Smooth muscle cell (in vitro differentiated cells): ENCODE measurements at regions not wholly inside any gene's neighbourhood (a gene's known extent, or its start where the extent isn't known, plus 50 kb on each side); places are given as distances from the start of the nearest gene placed in this dataset.

Experiments
- DNase-seq: peaks from one replicate; lab custom pipeline; 2025; ENCODE audit not compliant: unreplicated experiment; lab: John Stamatoyannopoulos, UW
- H2AFZ ChIP-seq: fragments of 200-600 bp; sonication (generic); 2 replicates; pipeline ENCODE4 v1.6.0; 2016; ENCODE audit warnings: antibody characterized with exemption, low read depth, mild to moderate bottlenecking
- H3F3A ChIP-seq: fragments of 200-600 bp; sonication (generic); 2 replicates; pipeline ENCODE4 v1.6.0; 2017; ENCODE audit warnings: antibody characterized with exemption, low read depth
- H3K27ac ChIP-seq: fragments of 200-600 bp; sonication (generic); 2 replicates; pipeline ENCODE4 v1.5.1; 2016; ENCODE audit warnings: low read depth, mild to moderate bottlenecking
- H3K27me3 ChIP-seq: fragments of 200-600 bp; sonication (generic); 2 replicates; pipeline ENCODE4 v1.6.1; 2016; ENCODE audit warnings: low read depth, mild to moderate bottlenecking
- H3K36me3 ChIP-seq: fragments of 200-600 bp; sonication (generic); 2 replicates; pipeline ENCODE4 v1.5.1; 2016; ENCODE audit warnings: low read depth
- H3K4me1 ChIP-seq: fragments of 200-600 bp; sonication (generic); 2 replicates; pipeline ENCODE4 v1.5.1; 2016; ENCODE audit warnings: low read depth
- H3K4me2 ChIP-seq: fragments of 200-600 bp; sonication (generic); 2 replicates; pipeline ENCODE4 v1.6.0; 2016; ENCODE audit warnings: mild to moderate bottlenecking
- H3K4me3 ChIP-seq: fragments of 200-600 bp; sonication (generic); 2 replicates; pipeline ENCODE4 v1.5.1; 2016; ENCODE audit warnings: mild to moderate bottlenecking
- H3K79me2 ChIP-seq: fragments of 200-600 bp; sonication (generic); 2 replicates; pipeline ENCODE4 v1.6.0; 2016; ENCODE audit warnings: low read depth, mild to moderate bottlenecking
- H3K9ac ChIP-seq: fragments of 200-600 bp; sonication (generic); 2 replicates; pipeline ENCODE4 v1.6.0; 2016; ENCODE audit warnings: low read depth
- H3K9me3 ChIP-seq: fragments of 200-600 bp; sonication (generic); replicated peaks from 2 replicates; pipeline ENCODE4 v1.5.1; 2016; ENCODE audit warnings: low read depth
- H4K20me1 ChIP-seq: fragments of 200-600 bp; sonication (generic); 2 replicates; pipeline ENCODE4 v1.6.0; 2016; ENCODE audit warnings: low read depth
- WGBS: methylation state at CpG from one replicate; pipeline ENCODE4 v1.1.7; 2016; ENCODE audit warnings: low lambda C conversion rate; 5-methylcytosine and 5-hydroxymethylcytosine counted together
- TF ChIP-seq, protein P1 (sequence below): fragments of 200-600 bp; sonication (generic); IDR thresholded peaks from 2 replicates; pipeline ENCODE4 v1.5.1; 2017; ENCODE audit warnings: borderline replicate concordance, mild to moderate bottlenecking, antibody characterized with exemption; ENCODE audit not compliant: insufficient read depth, poor library complexity, severe bottlenecking

DNA sequence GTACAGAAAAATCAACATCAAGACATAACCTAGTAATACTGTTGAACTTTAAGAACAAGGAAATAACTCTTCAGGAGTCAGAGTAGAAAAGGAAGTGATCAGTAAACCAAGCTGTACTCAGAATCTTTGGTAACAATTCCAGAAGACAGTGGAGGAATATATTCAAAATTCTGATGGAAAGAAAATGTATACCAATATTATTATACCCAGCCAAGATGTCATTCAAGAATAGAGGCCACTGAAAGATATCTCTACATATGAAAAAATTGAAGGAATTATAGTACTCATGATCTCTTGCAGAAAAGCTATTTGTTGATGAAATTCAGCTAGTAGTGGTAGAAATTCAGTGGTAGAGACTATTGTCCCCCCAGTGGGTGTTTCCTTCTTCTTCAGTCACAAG, 182.6 kb upstream of the ZMIZ1 start:
- Histone ChIP-seq H4K20me1 (no peaks in the 10 kb centered on the region), H3K4me2 (no peak overlapping the region), H3K36me3 (no peaks in the 10 kb centered on the region), H3K4me1 (no peaks in the 10 kb centered on the region), H2AFZ (no peak overlapping the region), H3K27ac (no peak overlapping the region), H3K27me3 (no peaks in the 10 kb centered on the region), H3F3A (no peaks in the 10 kb centered on the region), H3K9me3 (peaks cover 4% of the 10 kb centered on the region), H3K4me3 (no peak overlapping the region), H3K9ac (no peak overlapping the region), H3K79me2 (no peaks in the 10 kb centered on the region)
- no peak for DNase-seq
- TF ChIP-seq, protein P1, sequence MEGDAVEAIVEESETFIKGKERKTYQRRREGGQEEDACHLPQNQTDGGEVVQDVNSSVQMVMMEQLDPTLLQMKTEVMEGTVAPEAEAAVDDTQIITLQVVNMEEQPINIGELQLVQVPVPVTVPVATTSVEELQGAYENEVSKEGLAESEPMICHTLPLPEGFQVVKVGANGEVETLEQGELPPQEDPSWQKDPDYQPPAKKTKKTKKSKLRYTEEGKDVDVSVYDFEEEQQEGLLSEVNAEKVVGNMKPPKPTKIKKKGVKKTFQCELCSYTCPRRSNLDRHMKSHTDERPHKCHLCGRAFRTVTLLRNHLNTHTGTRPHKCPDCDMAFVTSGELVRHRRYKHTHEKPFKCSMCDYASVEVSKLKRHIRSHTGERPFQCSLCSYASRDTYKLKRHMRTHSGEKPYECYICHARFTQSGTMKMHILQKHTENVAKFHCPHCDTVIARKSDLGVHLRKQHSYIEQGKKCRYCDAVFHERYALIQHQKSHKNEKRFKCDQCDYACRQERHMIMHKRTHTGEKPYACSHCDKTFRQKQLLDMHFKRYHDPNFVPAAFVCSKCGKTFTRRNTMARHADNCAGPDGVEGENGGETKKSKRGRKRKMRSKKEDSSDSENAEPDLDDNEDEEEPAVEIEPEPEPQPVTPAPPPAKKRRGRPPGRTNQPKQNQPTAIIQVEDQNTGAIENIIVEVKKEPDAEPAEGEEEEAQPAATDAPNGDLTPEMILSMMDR = no peak

DNA sequence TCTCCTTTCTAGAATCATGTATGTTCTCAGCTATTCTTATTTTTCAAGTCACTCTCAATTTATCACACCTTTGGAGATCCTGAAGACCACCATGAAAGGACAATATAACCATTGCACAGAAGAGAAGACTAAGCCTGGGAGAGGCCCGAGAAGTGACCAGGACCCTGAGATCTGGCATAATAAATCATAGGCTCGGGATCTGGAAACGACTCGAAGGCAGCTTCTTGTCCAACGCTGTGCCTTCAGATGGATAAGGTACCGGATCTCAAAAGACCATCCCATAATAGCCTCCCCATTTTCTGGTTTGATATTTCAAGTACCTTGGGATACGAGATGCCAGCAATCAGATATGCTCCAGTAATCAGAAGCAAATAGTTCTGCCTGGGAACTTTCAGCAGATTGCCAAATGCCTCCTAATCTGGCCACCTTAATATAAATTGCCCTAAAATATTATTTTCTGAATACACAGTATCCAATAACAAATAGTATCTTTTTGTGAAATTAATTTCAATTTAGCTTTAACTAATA, 179.2 kb upstream of the ZMIZ1 start:
- Histone ChIP-seq H3K36me3 (no peaks in the 10 kb centered on the region), H3K4me2 (no peak overlapping the region), H3K79me2 (no peaks in the 10 kb centered on the region), H3K27ac (no peak overlapping the region), H3K4me3 (no peak overlapping the region), H3K27me3 (no peaks in the 10 kb centered on the region), H3K9me3 (peaks cover 4% of the 10 kb centered on the region), H3K4me1 (no peaks in the 10 kb centered on the region), H4K20me1 (no peaks in the 10 kb centered on the region), H3F3A (no peaks in the 10 kb centered on the region), H2AFZ (no peak overlapping the region), H3K9ac (no peak overlapping the region)
- DNase-seq = no peak
- TF ChIP-seq, protein P1 = no peak
- 94% methylated on average over 7 of the region's 7 CpGs for WGBS

- Histone ChIP-seq H3K9ac (no peak overlapping the region), H3K79me2 (no peaks in the 10 kb centered on the region), H3K36me3 (no peaks in the 10 kb centered on the region), H4K20me1 (no peaks in the 10 kb centered on the region), H3K27ac (no peak overlapping the region), H3K4me1 (peaks cover 5% of the 10 kb centered on the region), H3K4me2 (no peak overlapping the region), H3K27me3 (no peaks in the 10 kb centered on the region), H3F3A (no peaks in the 10 kb centered on the region), H2AFZ (no peak overlapping the region), H3K9me3 (peaks cover 4% of the 10 kb centered on the region), H3K4me3 (no peak overlapping the region)
- 85% methylated on average over 3 of the region's 3 CpGs for WGBS
- DNase-seq = no peak
- TF ChIP-seq, protein P1 = no peak
Measured at GRCh38 chr10:78890506-78890905, 178.3 kb upstream of the ZMIZ1 start.

- Histone ChIP-seq H3K4me3 (no peak overlapping the region), H3K4me1 (peaks cover 13% of the 10 kb centered on the region), H3K36me3 (no peaks in the 10 kb centered on the region), H4K20me1 (no peaks in the 10 kb centered on the region), H3F3A (no peaks in the 10 kb centered on the region), H3K79me2 (no peaks in the 10 kb centered on the region), H3K4me2 (no peak overlapping the region), H3K27me3 (no peaks in the 10 kb centered on the region), H3K9me3 (no peaks in the 10 kb centered on the region), H3K9ac (no peak overlapping the region), H3K27ac (no peak overlapping the region), H2AFZ (no peak overlapping the region)
- no peak for DNase-seq
- 95% methylated on average over 2 of the region's 2 CpGs for WGBS
- TF ChIP-seq, protein P1 = no peak
Measured at GRCh38 chr10:78891741-78892140, 177.0 kb upstream of the ZMIZ1 start.
